WTC11 (cell line): ENCODE measurements at regions not wholly inside any gene's neighbourhood (a gene's known extent, or its start where the extent isn't known, plus 50 kb on each side); places are given as distances from the start of the nearest gene placed in this dataset.

Experiments
- JUN ChIP-seq: sonication (generic); formaldehyde crosslinking; IDR thresholded peaks from 2 replicates; pipeline ENCODE4 v1.8.0; 2023; ENCODE audit warnings: mild to moderate bottlenecking, missing genetic modification reagents
- TF ChIP-seq, protein P1 (sequence below): fragments of 200-600 bp; IDR thresholded peaks from 2 replicates; pipeline ENCODE4 v1.8.0; 2022; ENCODE audit warnings: antibody characterized with exemption
- TF ChIP-seq, protein P2 (sequence below): sonication (generic); formaldehyde crosslinking; IDR thresholded peaks from 2 replicates; pipeline ENCODE4 v1.8.1; 2023; ENCODE audit warnings: mild to moderate bottlenecking, missing genetic modification reagents, moderate library complexity
- TF ChIP-seq, protein P3 (sequence below): sonication (generic); formaldehyde crosslinking; IDR thresholded peaks from 2 replicates; pipeline ENCODE4 v1.8.1; 2023; ENCODE audit warnings: mild to moderate bottlenecking, missing genetic modification reagents, moderate library complexity

DNA sequence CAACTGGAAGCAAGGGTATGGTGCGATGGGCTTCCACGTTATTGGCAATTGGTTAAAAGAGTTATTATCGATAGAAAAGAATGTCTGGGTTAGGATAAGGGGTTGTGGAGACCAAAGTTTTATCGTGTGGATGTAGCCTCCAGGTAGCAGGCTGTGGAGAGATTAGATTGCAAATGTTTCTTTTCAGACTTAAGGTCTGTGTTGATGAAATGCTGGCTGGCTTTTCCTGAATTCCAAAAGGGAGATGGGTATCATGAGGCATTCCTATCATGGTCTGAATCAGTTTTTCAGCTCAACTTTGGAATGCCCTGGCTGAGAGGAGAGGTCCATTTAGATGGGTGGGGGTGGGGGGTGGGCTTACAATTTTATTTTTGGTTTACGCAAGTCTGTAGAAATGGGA is 395.0 kb upstream of the RBFOX1 start:
- TF ChIP-seq, protein P1, sequence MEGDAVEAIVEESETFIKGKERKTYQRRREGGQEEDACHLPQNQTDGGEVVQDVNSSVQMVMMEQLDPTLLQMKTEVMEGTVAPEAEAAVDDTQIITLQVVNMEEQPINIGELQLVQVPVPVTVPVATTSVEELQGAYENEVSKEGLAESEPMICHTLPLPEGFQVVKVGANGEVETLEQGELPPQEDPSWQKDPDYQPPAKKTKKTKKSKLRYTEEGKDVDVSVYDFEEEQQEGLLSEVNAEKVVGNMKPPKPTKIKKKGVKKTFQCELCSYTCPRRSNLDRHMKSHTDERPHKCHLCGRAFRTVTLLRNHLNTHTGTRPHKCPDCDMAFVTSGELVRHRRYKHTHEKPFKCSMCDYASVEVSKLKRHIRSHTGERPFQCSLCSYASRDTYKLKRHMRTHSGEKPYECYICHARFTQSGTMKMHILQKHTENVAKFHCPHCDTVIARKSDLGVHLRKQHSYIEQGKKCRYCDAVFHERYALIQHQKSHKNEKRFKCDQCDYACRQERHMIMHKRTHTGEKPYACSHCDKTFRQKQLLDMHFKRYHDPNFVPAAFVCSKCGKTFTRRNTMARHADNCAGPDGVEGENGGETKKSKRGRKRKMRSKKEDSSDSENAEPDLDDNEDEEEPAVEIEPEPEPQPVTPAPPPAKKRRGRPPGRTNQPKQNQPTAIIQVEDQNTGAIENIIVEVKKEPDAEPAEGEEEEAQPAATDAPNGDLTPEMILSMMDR, result no peak
- TF ChIP-seq JUN (CRISPR knock-in tag), result no peak
- TF ChIP-seq, protein P2, sequence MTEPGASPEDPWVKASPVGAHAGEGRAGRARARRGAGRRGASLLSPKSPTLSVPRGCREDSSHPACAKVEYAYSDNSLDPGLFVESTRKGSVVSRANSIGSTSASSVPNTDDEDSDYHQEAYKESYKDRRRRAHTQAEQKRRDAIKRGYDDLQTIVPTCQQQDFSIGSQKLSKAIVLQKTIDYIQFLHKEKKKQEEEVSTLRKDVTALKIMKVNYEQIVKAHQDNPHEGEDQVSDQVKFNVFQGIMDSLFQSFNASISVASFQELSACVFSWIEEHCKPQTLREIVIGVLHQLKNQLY, result no peak
- TF ChIP-seq, protein P3, sequence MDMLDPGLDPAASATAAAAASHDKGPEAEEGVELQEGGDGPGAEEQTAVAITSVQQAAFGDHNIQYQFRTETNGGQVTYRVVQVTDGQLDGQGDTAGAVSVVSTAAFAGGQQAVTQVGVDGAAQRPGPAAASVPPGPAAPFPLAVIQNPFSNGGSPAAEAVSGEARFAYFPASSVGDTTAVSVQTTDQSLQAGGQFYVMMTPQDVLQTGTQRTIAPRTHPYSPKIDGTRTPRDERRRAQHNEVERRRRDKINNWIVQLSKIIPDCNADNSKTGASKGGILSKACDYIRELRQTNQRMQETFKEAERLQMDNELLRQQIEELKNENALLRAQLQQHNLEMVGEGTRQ (CRISPR knock-in tag), result no peak
